A673 (cell line): ENCODE measurements at regions not wholly inside any gene's neighbourhood (a gene's known extent, or its start where the extent isn't known, plus 50 kb on each side); places are given as distances from the start of the nearest gene placed in this dataset.

Experiments
- BruUV-seq: library from RNA; stranded (reverse); fragments of 400-500 nt; replicated peaks from 2 replicates; lab custom pipeline; 2021; lab: Mats Ljungman, UMichigan
- CTCF ChIA-PET: fragments of 300-600 bp; sonication (Branson Sonifier 250); formaldehyde crosslinking; loops from one replicate; lab custom pipeline; 2022; ENCODE audit warnings: antibody characterized with exemption; lab: Charles Lee
- POLR2A ChIA-PET: fragments of 300-600 bp; sonication (Branson Sonifier 250); formaldehyde crosslinking; loops from one replicate; lab custom pipeline; 2022; ENCODE audit warnings: antibody characterized with exemption; ENCODE audit not compliant: low non-redundant PET; lab: Charles Lee
- DNase-seq: peaks from one replicate; pipeline ENCODE4 v3.0.0-alpha.2; 2015; ENCODE audit warnings: low spot score
- H3K27ac ChIP-seq: fragments of 200-600 bp; sonication (generic); 2 replicates; pipeline ENCODE4 v1.5.1; 2016; ENCODE audit warnings: mixed run types, low read depth, mild to moderate bottlenecking, mixed read lengths, antibody characterized with exemption, low read length; ENCODE audit not compliant: poor library complexity, severe bottlenecking
- H3K27me3 ChIP-seq: fragments of 200-600 bp; sonication (generic); replicated peaks from 2 replicates; pipeline ENCODE4 v1.6.1; 2017; ENCODE audit warnings: mixed run types, low read depth, mild to moderate bottlenecking, mixed read lengths, antibody characterized with exemption, low read length; ENCODE audit not compliant: insufficient read depth, poor library complexity
- H3K36me3 ChIP-seq: fragments of 200-600 bp; sonication (generic); 2 replicates; pipeline ENCODE4 v1.6.1; 2016; ENCODE audit warnings: mixed run types, mild to moderate bottlenecking, mixed read lengths, antibody characterized with exemption, low read length; ENCODE audit not compliant: insufficient read depth, poor library complexity, severe bottlenecking
- H3K4me1 ChIP-seq: fragments of 200-600 bp; sonication (generic); 2 replicates; pipeline ENCODE4 v1.6.1; 2017; ENCODE audit warnings: mixed run types, mild to moderate bottlenecking, mixed read lengths, antibody characterized with exemption, low read length; ENCODE audit not compliant: insufficient read depth, poor library complexity, severe bottlenecking
- H3K4me3 ChIP-seq: fragments of 200-600 bp; sonication (generic); 2 replicates; pipeline ENCODE4 v1.5.1; 2016; ENCODE audit warnings: low read depth, mixed run types, mild to moderate bottlenecking, mixed read lengths, low read length; ENCODE audit not compliant: poor library complexity, severe bottlenecking
- H3K9me3 ChIP-seq: fragments of 200-600 bp; sonication (generic); 2 replicates; pipeline ENCODE4 v1.6.1; 2016; ENCODE audit warnings: mixed run types, low read depth, mild to moderate bottlenecking, mixed read lengths, antibody characterized with exemption, low read length; ENCODE audit not compliant: poor library complexity, severe bottlenecking
- EZH2 ChIP-seq: fragments of 200-600 bp; sonication (generic); IDR thresholded peaks from 2 replicates; pipeline ENCODE4 v1.6.1; 2017; ENCODE audit warnings: borderline replicate concordance, low read depth, mild to moderate bottlenecking, mixed read lengths, antibody characterized with exemption, low read length; ENCODE audit not compliant: poor library complexity, severe bottlenecking
- intact Hi-C: fragments of 100-400 bp; cut with micrococcal nuclease; formaldehyde crosslinking; loops from one replicate; pipeline ENCODE4 v1.10.0; 2022; ENCODE audit not compliant: unreplicated experiment
- TF ChIP-seq, protein P1 (sequence below): fragments of 300-800, 200-600 bp; sonication (generic); conservative IDR thresholded peaks from 2 replicates; pipeline ENCODE4 v1.5.1; 2017; ENCODE audit warnings: low read depth, mild to moderate bottlenecking, antibody characterized with exemption, low read length, moderate library complexity, mixed read lengths

DNA sequence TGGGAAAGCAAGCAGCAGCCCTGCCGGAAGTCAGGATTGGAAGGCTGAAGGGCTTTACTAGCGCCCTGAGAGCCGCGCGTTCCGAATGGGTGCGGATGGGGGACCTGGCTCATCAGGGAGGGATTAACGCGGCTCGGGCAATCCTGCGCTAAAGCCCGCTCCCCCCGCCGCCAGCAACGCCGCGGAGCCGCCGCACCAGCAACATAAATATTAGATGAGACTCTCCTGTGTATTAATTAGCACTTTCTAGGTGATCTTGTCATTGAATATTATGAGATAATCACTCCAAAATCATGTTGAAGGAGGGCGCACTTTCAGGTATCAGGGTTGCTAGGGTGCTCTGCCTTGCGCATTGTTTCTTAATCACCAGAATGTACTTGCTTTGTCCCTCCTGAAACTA lies 357.2 kb upstream of the FAM241A start:
- no peaks in the 10 kb centered on the region for H3K36me3 ChIP-seq
- no peaks in the 10 kb centered on the region for H3K9me3 ChIP-seq
- no peak for TF ChIP-seq EZH2
- TF ChIP-seq, protein P1, sequence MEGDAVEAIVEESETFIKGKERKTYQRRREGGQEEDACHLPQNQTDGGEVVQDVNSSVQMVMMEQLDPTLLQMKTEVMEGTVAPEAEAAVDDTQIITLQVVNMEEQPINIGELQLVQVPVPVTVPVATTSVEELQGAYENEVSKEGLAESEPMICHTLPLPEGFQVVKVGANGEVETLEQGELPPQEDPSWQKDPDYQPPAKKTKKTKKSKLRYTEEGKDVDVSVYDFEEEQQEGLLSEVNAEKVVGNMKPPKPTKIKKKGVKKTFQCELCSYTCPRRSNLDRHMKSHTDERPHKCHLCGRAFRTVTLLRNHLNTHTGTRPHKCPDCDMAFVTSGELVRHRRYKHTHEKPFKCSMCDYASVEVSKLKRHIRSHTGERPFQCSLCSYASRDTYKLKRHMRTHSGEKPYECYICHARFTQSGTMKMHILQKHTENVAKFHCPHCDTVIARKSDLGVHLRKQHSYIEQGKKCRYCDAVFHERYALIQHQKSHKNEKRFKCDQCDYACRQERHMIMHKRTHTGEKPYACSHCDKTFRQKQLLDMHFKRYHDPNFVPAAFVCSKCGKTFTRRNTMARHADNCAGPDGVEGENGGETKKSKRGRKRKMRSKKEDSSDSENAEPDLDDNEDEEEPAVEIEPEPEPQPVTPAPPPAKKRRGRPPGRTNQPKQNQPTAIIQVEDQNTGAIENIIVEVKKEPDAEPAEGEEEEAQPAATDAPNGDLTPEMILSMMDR: no peak
- POLR2A ChIA-PET: no interaction called here
- CTCF ChIA-PET: no interaction called here
- no peaks in the 10 kb centered on the region for H3K27me3 ChIP-seq
- no TSS peak for BruUV-seq
- H3K4me3 ChIP-seq: no peak overlapping the region
- peaks cover 6% of the 10 kb centered on the region for H3K4me1 ChIP-seq
- intact Hi-C loops: no loop called here
- DNase-seq: no peak
- no peak overlapping the region for H3K27ac ChIP-seq

DNA sequence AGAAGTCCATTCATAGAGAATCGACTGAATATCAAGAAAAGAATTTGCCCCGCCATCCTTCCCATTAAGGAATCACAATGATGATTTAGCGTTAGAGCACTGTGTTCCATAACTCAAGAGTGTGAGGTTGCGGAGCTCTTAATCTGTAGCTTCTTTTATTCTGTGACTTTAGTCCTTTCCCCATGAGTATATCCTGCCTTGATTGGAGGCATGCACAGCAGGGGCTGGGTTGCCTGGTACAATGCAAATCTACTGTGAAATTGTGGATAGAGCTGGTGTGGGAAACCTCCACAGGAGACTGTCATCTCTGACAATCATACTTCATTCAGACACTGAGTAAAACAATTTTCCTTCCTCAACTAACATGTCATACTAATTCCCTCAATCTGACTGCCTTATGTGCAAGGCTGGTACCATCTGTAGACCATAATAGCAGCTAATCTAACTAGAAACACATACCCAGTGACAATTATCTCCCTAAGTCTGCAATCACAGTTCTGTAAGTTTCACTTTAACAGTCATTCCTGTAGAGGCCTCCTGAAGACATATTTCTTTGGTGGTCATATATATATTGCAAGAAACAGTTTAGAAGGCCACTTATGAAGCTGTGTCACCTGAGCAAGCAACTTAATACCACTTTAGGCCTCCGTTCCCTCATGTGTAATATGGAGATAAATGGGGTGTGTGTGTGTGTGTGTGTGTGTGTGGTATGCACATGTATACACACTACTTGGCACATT lies 355.2 kb upstream of the FAM241A start:
- Histone ChIP-seq H3K27ac (no peak overlapping the region), H3K36me3 (no peaks in the 10 kb centered on the region), H3K4me3 (no peak overlapping the region), H3K4me1 (peaks cover 26% of the 10 kb centered on the region), H3K9me3 (no peaks in the 10 kb centered on the region), H3K27me3 (no peaks in the 10 kb centered on the region)
- CTCF ChIA-PET: no interaction called here
- intact Hi-C loops: no loop called here
- peak; percentile 43 for DNase-seq
- POLR2A ChIA-PET: no interaction called here
- TF ChIP-seq, protein P1: no peak
- no peak for TF ChIP-seq EZH2
- BruUV-seq: no TSS peak

DNA sequence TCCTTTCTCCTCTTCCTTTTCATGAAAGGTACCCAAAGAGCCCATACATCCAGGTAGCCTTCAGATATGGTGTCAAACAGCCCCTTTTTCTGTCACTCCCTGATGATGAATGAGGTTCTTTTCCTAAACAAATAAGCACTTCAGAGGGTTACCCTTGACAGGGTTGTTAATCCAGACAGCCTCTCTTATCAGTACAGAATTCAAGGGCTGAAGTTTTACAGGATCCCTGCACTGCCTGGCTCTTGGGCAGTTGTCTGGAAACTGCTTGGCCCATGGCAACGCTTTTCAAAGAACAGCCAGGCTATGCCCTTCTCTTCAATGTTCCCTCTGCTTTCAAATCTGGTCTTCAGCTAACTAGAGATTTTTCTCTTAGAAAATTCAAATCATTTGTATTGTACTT lies 352.6 kb upstream of the FAM241A start:
- Histone ChIP-seq H3K4me3 (no peak overlapping the region), H3K27me3 (no peaks in the 10 kb centered on the region), H3K36me3 (no peaks in the 10 kb centered on the region), H3K4me1 (peaks cover 51% of the 10 kb centered on the region), H3K9me3 (no peaks in the 10 kb centered on the region), H3K27ac (peak overlapping the region; percentile 52)
- intact Hi-C loops: no loop called here
- TF ChIP-seq, protein P1: no peak
- TF ChIP-seq EZH2: no peak
- CTCF ChIA-PET: no interaction called here
- POLR2A ChIA-PET: no interaction called here
- no peak for DNase-seq
- no TSS peak for BruUV-seq
